H9 (cell line): ENCODE measurements at regions not wholly inside any gene's neighbourhood (a gene's known extent, or its start where the extent isn't known, plus 50 kb on each side); places are given as distances from the start of the nearest gene placed in this dataset.

Experiments used
- DNase-seq: peaks from one replicate; pipeline ENCODE4 v3.0.0-alpha.2; 2017
- H2AFZ ChIP-seq: one replicate; pipeline ENCODE4 v1.6.1; 2013; ENCODE audit warnings: mild to moderate bottlenecking, low read length, control low read depth, moderate library complexity
- H2AK5ac ChIP-seq: 2 replicates; pipeline ENCODE4 v1.6.1; 2013; ENCODE audit warnings: low read length, control low read depth, mixed read lengths; ENCODE audit not compliant: insufficient read length
- H2BK120ac ChIP-seq: one replicate; pipeline ENCODE4 v1.6.1; 2013; ENCODE audit warnings: low read depth, mild to moderate bottlenecking, low read length, control low read depth, inconsistent platforms; ENCODE audit not compliant: poor library complexity, severe bottlenecking
- H2BK12ac ChIP-seq: 2 replicates; pipeline ENCODE4 v1.6.1; 2013; ENCODE audit warnings: low read length, control low read depth, mixed read lengths, low read depth; ENCODE audit not compliant: insufficient read length
- H2BK15ac ChIP-seq: 2 replicates; pipeline ENCODE4 v1.6.1; 2013; ENCODE audit warnings: low read depth, low read length, control low read depth
- H2BK20ac ChIP-seq: one replicate; pipeline ENCODE4 v1.6.1; 2013; ENCODE audit warnings: low read depth, mild to moderate bottlenecking, low read length, control low read depth, inconsistent platforms; ENCODE audit not compliant: poor library complexity, severe bottlenecking
- H2BK5ac ChIP-seq: 2 replicates; pipeline ENCODE4 v1.6.1; 2013; ENCODE audit warnings: low read length, control low read depth, mixed read lengths; ENCODE audit not compliant: insufficient read length
- H3K14ac ChIP-seq: 2 replicates; pipeline ENCODE4 v1.6.1; 2013; ENCODE audit warnings: low read length, control low read depth; ENCODE audit not compliant: insufficient read depth
- H3K18ac ChIP-seq: 2 replicates; pipeline ENCODE4 v1.6.1; 2013; ENCODE audit warnings: low read depth, mild to moderate bottlenecking, mixed read lengths, low read length, control low read depth; ENCODE audit not compliant: insufficient read length
- H3K23ac ChIP-seq: 2 replicates; pipeline ENCODE4 v1.6.1; 2013; ENCODE audit warnings: low read length, control low read depth, mixed read lengths, low read depth; ENCODE audit not compliant: insufficient read length
- H3K23me2 ChIP-seq: 2 replicates; pipeline ENCODE4 v1.6.1; 2013; ENCODE audit warnings: low read depth, mild to moderate bottlenecking, mixed read lengths, low read length, control low read depth; ENCODE audit not compliant: insufficient read length, poor library complexity, severe bottlenecking
- H3K27ac ChIP-seq: 2 replicates; pipeline ENCODE4 v1.5.1; 2013; ENCODE audit warnings: low read length, control low read depth, mixed read lengths, low read depth; ENCODE audit not compliant: insufficient read length
- H3K27me3 ChIP-seq: 2 replicates; pipeline ENCODE4 v1.6.1; 2013; ENCODE audit warnings: low read length, control low read depth, inconsistent platforms; ENCODE audit not compliant: insufficient read depth
- H3K4ac ChIP-seq: 2 replicates; pipeline ENCODE4 v1.6.1; 2013; ENCODE audit warnings: low read depth, mild to moderate bottlenecking, control low read depth, inconsistent platforms, low read length, moderate library complexity
- H3K4me1 ChIP-seq: 2 replicates; pipeline ENCODE4 v1.6.1; 2013; ENCODE audit warnings: low read length, control low read depth, inconsistent platforms; ENCODE audit not compliant: insufficient read depth
- H3K4me2 ChIP-seq: 2 replicates; pipeline ENCODE4 v1.6.1; 2013; ENCODE audit warnings: low read length, control low read depth, mixed read lengths; ENCODE audit not compliant: insufficient read length, insufficient read depth
- H3K56ac ChIP-seq: 2 replicates; pipeline ENCODE4 v1.6.1; 2013; ENCODE audit warnings: low read depth, mild to moderate bottlenecking, mixed read lengths, low read length, control low read depth; ENCODE audit not compliant: insufficient read length
- H3K79me1 ChIP-seq: 2 replicates; pipeline ENCODE4 v1.6.1; 2013; ENCODE audit warnings: low read depth, mild to moderate bottlenecking, moderate library complexity, low read length, control low read depth, inconsistent platforms; ENCODE audit not compliant: insufficient read depth, poor library complexity, severe bottlenecking
- H3K79me2 ChIP-seq: 2 replicates; pipeline ENCODE4 v1.6.1; 2013; ENCODE audit warnings: low read length, control low read depth, inconsistent platforms; ENCODE audit not compliant: insufficient read depth
- H3K9ac ChIP-seq: 2 replicates; pipeline ENCODE4 v1.6.1; 2013; ENCODE audit warnings: low read length, control low read depth, mixed read lengths; ENCODE audit not compliant: insufficient read length; ENCODE audit errors: extremely low read depth
- H3K9me3 ChIP-seq: one replicate; pipeline ENCODE4 v1.6.1; 2013; ENCODE audit warnings: low read depth, low read length, inconsistent platforms; ENCODE audit not compliant: control insufficient read depth
- H3T11ph ChIP-seq: one replicate; pipeline ENCODE4 v1.6.1; 2013; ENCODE audit warnings: mild to moderate bottlenecking, low read length, control low read depth, inconsistent platforms
- H4K20me1 ChIP-seq: one replicate; pipeline ENCODE4 v1.6.1; 2013; ENCODE audit not compliant: control insufficient read depth, insufficient read length, insufficient read depth
- H4K5ac ChIP-seq: 2 replicates; pipeline ENCODE4 v1.6.1; 2013; ENCODE audit warnings: low read depth, mild to moderate bottlenecking, mixed read lengths, low read length, control low read depth; ENCODE audit not compliant: insufficient read length
- H4K8ac ChIP-seq: replicated peaks from 2 replicates; pipeline ENCODE4 v1.6.1; 2013; ENCODE audit warnings: low read length, control low read depth, mixed read lengths, low read depth; ENCODE audit not compliant: insufficient read length
- H4K91ac ChIP-seq: 2 replicates; pipeline ENCODE4 v1.6.1; 2013; ENCODE audit warnings: low read depth, mild to moderate bottlenecking, moderate library complexity, mixed read lengths, low read length, control low read depth; ENCODE audit not compliant: insufficient read length
- H3K27ac Mint-ChIP-seq, 3 experiments: 2 replicates in 2 of 3; 3 replicates in 1 of 3; pipeline ENCODE4 v1.8.0; 2020 to 2021; ENCODE audit warnings: mixed read lengths in 3 of 3, mild to moderate bottlenecking in 1 of 3, moderate library complexity in 1 of 3
- H3K27me3 Mint-ChIP-seq: 2 replicates; pipeline ENCODE4 v1.8.0; 2021; ENCODE audit warnings: low read depth, mild to moderate bottlenecking, moderate library complexity, mixed read lengths
- H3K36me3 Mint-ChIP-seq, 3 experiments: 2 replicates in 2 of 3; 3 replicates in 1 of 3; pipeline ENCODE4 v1.8.0; 2020 to 2021; ENCODE audit warnings: low read depth in 3 of 3, mixed read lengths in 3 of 3; ENCODE audit not compliant: insufficient read depth in 1 of 3
- H3K4me1 Mint-ChIP-seq, 2 experiments: 2 replicates each; pipeline ENCODE4 v1.8.0; 2020; ENCODE audit warnings: mixed read lengths in 2 of 2
- H3K4me3 Mint-ChIP-seq, 2 experiments: 2 replicates in 1 of 2; 3 replicates in 1 of 2; pipeline ENCODE4 v1.8.0; 2020 to 2021; ENCODE audit warnings: mild to moderate bottlenecking in 2 of 2, mixed read lengths in 2 of 2, moderate library complexity in 1 of 2
- H3K9me3 Mint-ChIP-seq, 2 experiments: 2 replicates in 1 of 2; 3 replicates in 1 of 2; pipeline ENCODE4 v1.8.0; 2020; ENCODE audit warnings: mild to moderate bottlenecking in 2 of 2, mixed read lengths in 2 of 2, moderate library complexity in 1 of 2
- WGBS: extraction: QIAGEN DNeasy Blood & Tissue Kit; methylation state at CpG from one replicate; pipeline ENCODE4 v1.1.7; 2013; ENCODE audit warnings: missing lambda C conversion rate, low lambda C conversion rate, mixed read lengths; ENCODE audit not compliant: insufficient read length; ENCODE audit errors: extremely low coverage; 5-methylcytosine and 5-hydroxymethylcytosine counted together
- TF ChIP-seq, protein P1 (sequence below): fragments of 200-600 bp; sonication (generic); conservative IDR thresholded peaks from 3 replicates; pipeline ENCODE4 v1.8.0; 2021; ENCODE audit warnings: antibody characterized with exemption, mild to moderate bottlenecking

DNA sequence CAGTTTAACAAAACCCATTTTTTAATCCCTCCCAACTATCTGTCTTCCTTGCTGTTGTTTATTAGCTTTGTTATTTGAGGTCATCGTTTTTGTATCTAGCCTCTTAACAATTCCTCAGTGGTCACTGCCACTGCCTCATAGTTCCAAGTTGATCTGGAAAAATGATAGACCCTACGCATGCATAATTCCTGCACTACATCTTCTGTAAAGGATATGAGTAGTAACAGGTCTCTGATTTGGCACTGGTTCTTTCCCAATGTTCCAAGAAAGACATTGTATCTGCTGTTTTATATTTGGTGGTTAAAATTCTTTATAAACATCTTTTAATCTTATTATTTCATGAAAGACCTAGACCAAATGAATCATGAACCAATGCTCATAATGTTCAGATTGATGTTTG, 166.6 kb downstream of the ZNF330 start:
- no peak overlapping the region for H4K91ac ChIP-seq
- no peak overlapping the region for H2BK5ac ChIP-seq
- no peaks in the 10 kb centered on the region for H3K4me1 Mint-ChIP-seq
- DNase-seq: no peak
- no peak overlapping the region for H2BK120ac ChIP-seq
- H3K18ac ChIP-seq: no peak overlapping the region
- H3K36me3 Mint-ChIP-seq: no peaks in the 10 kb centered on the region; a peak in 1 of 7 replicates
- H4K5ac ChIP-seq: no peak overlapping the region
- no peak overlapping the region for H3K4me2 ChIP-seq
- H3K27me3 Mint-ChIP-seq: no peaks in the 10 kb centered on the region
- H4K20me1 ChIP-seq: no peaks in the 10 kb centered on the region
- H3K9me3 ChIP-seq: no peaks in the 10 kb centered on the region
- H2AK5ac ChIP-seq: no peak overlapping the region
- H3K27ac Mint-ChIP-seq: no peak overlapping the region
- H2BK20ac ChIP-seq: no peak overlapping the region
- H3K4ac ChIP-seq: no peak overlapping the region
- no peak overlapping the region for H3K4me3 Mint-ChIP-seq
- WGBS: no CpG with 5 or more reads among the region's 2 CpGs
- H3K9ac ChIP-seq: no peak overlapping the region
- no peak overlapping the region for H3T11ph ChIP-seq
- H2AFZ ChIP-seq: no peak overlapping the region
- no peak overlapping the region for H3K27ac ChIP-seq
- no peak overlapping the region for H2BK12ac ChIP-seq
- no peaks in the 10 kb centered on the region for H3K79me1 ChIP-seq
- H3K23ac ChIP-seq: no peak overlapping the region
- H2BK15ac ChIP-seq: no peak overlapping the region
- H3K4me1 ChIP-seq: no peaks in the 10 kb centered on the region
- no peak overlapping the region for H3K56ac ChIP-seq
- H3K27me3 ChIP-seq: no peaks in the 10 kb centered on the region
- H3K14ac ChIP-seq: no peak overlapping the region
- no peaks in the 10 kb centered on the region for H3K79me2 ChIP-seq
- no peaks in the 10 kb centered on the region for H3K23me2 ChIP-seq
- peaks cover 4% of the 10 kb centered on the region in 2 experiments; a peak in 4 of 5 replicates for H3K9me3 Mint-ChIP-seq
- TF ChIP-seq, protein P1, sequence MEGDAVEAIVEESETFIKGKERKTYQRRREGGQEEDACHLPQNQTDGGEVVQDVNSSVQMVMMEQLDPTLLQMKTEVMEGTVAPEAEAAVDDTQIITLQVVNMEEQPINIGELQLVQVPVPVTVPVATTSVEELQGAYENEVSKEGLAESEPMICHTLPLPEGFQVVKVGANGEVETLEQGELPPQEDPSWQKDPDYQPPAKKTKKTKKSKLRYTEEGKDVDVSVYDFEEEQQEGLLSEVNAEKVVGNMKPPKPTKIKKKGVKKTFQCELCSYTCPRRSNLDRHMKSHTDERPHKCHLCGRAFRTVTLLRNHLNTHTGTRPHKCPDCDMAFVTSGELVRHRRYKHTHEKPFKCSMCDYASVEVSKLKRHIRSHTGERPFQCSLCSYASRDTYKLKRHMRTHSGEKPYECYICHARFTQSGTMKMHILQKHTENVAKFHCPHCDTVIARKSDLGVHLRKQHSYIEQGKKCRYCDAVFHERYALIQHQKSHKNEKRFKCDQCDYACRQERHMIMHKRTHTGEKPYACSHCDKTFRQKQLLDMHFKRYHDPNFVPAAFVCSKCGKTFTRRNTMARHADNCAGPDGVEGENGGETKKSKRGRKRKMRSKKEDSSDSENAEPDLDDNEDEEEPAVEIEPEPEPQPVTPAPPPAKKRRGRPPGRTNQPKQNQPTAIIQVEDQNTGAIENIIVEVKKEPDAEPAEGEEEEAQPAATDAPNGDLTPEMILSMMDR: no peak
- H4K8ac ChIP-seq: no peak overlapping the region
